H9 (cell line): ENCODE measurements at regions not wholly inside any gene's neighbourhood (a gene's known extent, or its start where the extent isn't known, plus 50 kb on each side); places are given as distances from the start of the nearest gene placed in this dataset.

ENCODE experiments used
- DNase-seq: peaks from one replicate; pipeline ENCODE4 v3.0.0-alpha.2; 2017
- H2AFZ ChIP-seq: one replicate; pipeline ENCODE4 v1.6.1; 2013; ENCODE audit warnings: mild to moderate bottlenecking, low read length, control low read depth, moderate library complexity
- H2AK5ac ChIP-seq: 2 replicates; pipeline ENCODE4 v1.6.1; 2013; ENCODE audit warnings: low read length, control low read depth, mixed read lengths; ENCODE audit not compliant: insufficient read length
- H2BK120ac ChIP-seq: one replicate; pipeline ENCODE4 v1.6.1; 2013; ENCODE audit warnings: low read depth, mild to moderate bottlenecking, low read length, control low read depth, inconsistent platforms; ENCODE audit not compliant: poor library complexity, severe bottlenecking
- H2BK12ac ChIP-seq: 2 replicates; pipeline ENCODE4 v1.6.1; 2013; ENCODE audit warnings: low read length, control low read depth, mixed read lengths, low read depth; ENCODE audit not compliant: insufficient read length
- H2BK15ac ChIP-seq: 2 replicates; pipeline ENCODE4 v1.6.1; 2013; ENCODE audit warnings: low read depth, low read length, control low read depth
- H2BK20ac ChIP-seq: one replicate; pipeline ENCODE4 v1.6.1; 2013; ENCODE audit warnings: low read depth, mild to moderate bottlenecking, low read length, control low read depth, inconsistent platforms; ENCODE audit not compliant: poor library complexity, severe bottlenecking
- H2BK5ac ChIP-seq: 2 replicates; pipeline ENCODE4 v1.6.1; 2013; ENCODE audit warnings: low read length, control low read depth, mixed read lengths; ENCODE audit not compliant: insufficient read length
- H3K14ac ChIP-seq: 2 replicates; pipeline ENCODE4 v1.6.1; 2013; ENCODE audit warnings: low read length, control low read depth; ENCODE audit not compliant: insufficient read depth
- H3K18ac ChIP-seq: 2 replicates; pipeline ENCODE4 v1.6.1; 2013; ENCODE audit warnings: low read depth, mild to moderate bottlenecking, mixed read lengths, low read length, control low read depth; ENCODE audit not compliant: insufficient read length
- H3K23ac ChIP-seq: 2 replicates; pipeline ENCODE4 v1.6.1; 2013; ENCODE audit warnings: low read length, control low read depth, mixed read lengths, low read depth; ENCODE audit not compliant: insufficient read length
- H3K23me2 ChIP-seq: 2 replicates; pipeline ENCODE4 v1.6.1; 2013; ENCODE audit warnings: low read depth, mild to moderate bottlenecking, mixed read lengths, low read length, control low read depth; ENCODE audit not compliant: insufficient read length, poor library complexity, severe bottlenecking
- H3K27ac ChIP-seq: 2 replicates; pipeline ENCODE4 v1.5.1; 2013; ENCODE audit warnings: low read length, control low read depth, mixed read lengths, low read depth; ENCODE audit not compliant: insufficient read length
- H3K27me3 ChIP-seq: 2 replicates; pipeline ENCODE4 v1.6.1; 2013; ENCODE audit warnings: low read length, control low read depth, inconsistent platforms; ENCODE audit not compliant: insufficient read depth
- H3K4ac ChIP-seq: 2 replicates; pipeline ENCODE4 v1.6.1; 2013; ENCODE audit warnings: low read depth, mild to moderate bottlenecking, control low read depth, inconsistent platforms, low read length, moderate library complexity
- H3K4me1 ChIP-seq: 2 replicates; pipeline ENCODE4 v1.6.1; 2013; ENCODE audit warnings: low read length, control low read depth, inconsistent platforms; ENCODE audit not compliant: insufficient read depth
- H3K4me2 ChIP-seq: 2 replicates; pipeline ENCODE4 v1.6.1; 2013; ENCODE audit warnings: low read length, control low read depth, mixed read lengths; ENCODE audit not compliant: insufficient read length, insufficient read depth
- H3K56ac ChIP-seq: 2 replicates; pipeline ENCODE4 v1.6.1; 2013; ENCODE audit warnings: low read depth, mild to moderate bottlenecking, mixed read lengths, low read length, control low read depth; ENCODE audit not compliant: insufficient read length
- H3K79me1 ChIP-seq: 2 replicates; pipeline ENCODE4 v1.6.1; 2013; ENCODE audit warnings: low read depth, mild to moderate bottlenecking, moderate library complexity, low read length, control low read depth, inconsistent platforms; ENCODE audit not compliant: insufficient read depth, poor library complexity, severe bottlenecking
- H3K79me2 ChIP-seq: 2 replicates; pipeline ENCODE4 v1.6.1; 2013; ENCODE audit warnings: low read length, control low read depth, inconsistent platforms; ENCODE audit not compliant: insufficient read depth
- H3K9ac ChIP-seq: 2 replicates; pipeline ENCODE4 v1.6.1; 2013; ENCODE audit warnings: low read length, control low read depth, mixed read lengths; ENCODE audit not compliant: insufficient read length; ENCODE audit errors: extremely low read depth
- H3K9me3 ChIP-seq: one replicate; pipeline ENCODE4 v1.6.1; 2013; ENCODE audit warnings: low read depth, low read length, inconsistent platforms; ENCODE audit not compliant: control insufficient read depth
- H3T11ph ChIP-seq: one replicate; pipeline ENCODE4 v1.6.1; 2013; ENCODE audit warnings: mild to moderate bottlenecking, low read length, control low read depth, inconsistent platforms
- H4K20me1 ChIP-seq: one replicate; pipeline ENCODE4 v1.6.1; 2013; ENCODE audit not compliant: control insufficient read depth, insufficient read length, insufficient read depth
- H4K5ac ChIP-seq: 2 replicates; pipeline ENCODE4 v1.6.1; 2013; ENCODE audit warnings: low read depth, mild to moderate bottlenecking, mixed read lengths, low read length, control low read depth; ENCODE audit not compliant: insufficient read length
- H4K8ac ChIP-seq: replicated peaks from 2 replicates; pipeline ENCODE4 v1.6.1; 2013; ENCODE audit warnings: low read length, control low read depth, mixed read lengths, low read depth; ENCODE audit not compliant: insufficient read length
- H4K91ac ChIP-seq: 2 replicates; pipeline ENCODE4 v1.6.1; 2013; ENCODE audit warnings: low read depth, mild to moderate bottlenecking, moderate library complexity, mixed read lengths, low read length, control low read depth; ENCODE audit not compliant: insufficient read length
- H3K27ac Mint-ChIP-seq, 3 experiments: 2 replicates in 2 of 3; 3 replicates in 1 of 3; pipeline ENCODE4 v1.8.0; 2020 to 2021; ENCODE audit warnings: mixed read lengths in 3 of 3, mild to moderate bottlenecking in 1 of 3, moderate library complexity in 1 of 3
- H3K27me3 Mint-ChIP-seq: 2 replicates; pipeline ENCODE4 v1.8.0; 2021; ENCODE audit warnings: low read depth, mild to moderate bottlenecking, moderate library complexity, mixed read lengths
- H3K36me3 Mint-ChIP-seq, 3 experiments: 2 replicates in 2 of 3; 3 replicates in 1 of 3; pipeline ENCODE4 v1.8.0; 2020 to 2021; ENCODE audit warnings: low read depth in 3 of 3, mixed read lengths in 3 of 3; ENCODE audit not compliant: insufficient read depth in 1 of 3
- H3K4me1 Mint-ChIP-seq, 2 experiments: 2 replicates each; pipeline ENCODE4 v1.8.0; 2020; ENCODE audit warnings: mixed read lengths in 2 of 2
- H3K4me3 Mint-ChIP-seq, 2 experiments: 2 replicates in 1 of 2; 3 replicates in 1 of 2; pipeline ENCODE4 v1.8.0; 2020 to 2021; ENCODE audit warnings: mild to moderate bottlenecking in 2 of 2, mixed read lengths in 2 of 2, moderate library complexity in 1 of 2
- H3K9me3 Mint-ChIP-seq, 2 experiments: 2 replicates in 1 of 2; 3 replicates in 1 of 2; pipeline ENCODE4 v1.8.0; 2020; ENCODE audit warnings: mild to moderate bottlenecking in 2 of 2, mixed read lengths in 2 of 2, moderate library complexity in 1 of 2
- WGBS: extraction: QIAGEN DNeasy Blood & Tissue Kit; methylation state at CpG from one replicate; pipeline ENCODE4 v1.1.7; 2013; ENCODE audit warnings: missing lambda C conversion rate, low lambda C conversion rate, mixed read lengths; ENCODE audit not compliant: insufficient read length; ENCODE audit errors: extremely low coverage; 5-methylcytosine and 5-hydroxymethylcytosine counted together
- TF ChIP-seq, protein P1 (sequence below): fragments of 200-600 bp; sonication (generic); conservative IDR thresholded peaks from 3 replicates; pipeline ENCODE4 v1.8.0; 2021; ENCODE audit warnings: antibody characterized with exemption, mild to moderate bottlenecking

DNA sequence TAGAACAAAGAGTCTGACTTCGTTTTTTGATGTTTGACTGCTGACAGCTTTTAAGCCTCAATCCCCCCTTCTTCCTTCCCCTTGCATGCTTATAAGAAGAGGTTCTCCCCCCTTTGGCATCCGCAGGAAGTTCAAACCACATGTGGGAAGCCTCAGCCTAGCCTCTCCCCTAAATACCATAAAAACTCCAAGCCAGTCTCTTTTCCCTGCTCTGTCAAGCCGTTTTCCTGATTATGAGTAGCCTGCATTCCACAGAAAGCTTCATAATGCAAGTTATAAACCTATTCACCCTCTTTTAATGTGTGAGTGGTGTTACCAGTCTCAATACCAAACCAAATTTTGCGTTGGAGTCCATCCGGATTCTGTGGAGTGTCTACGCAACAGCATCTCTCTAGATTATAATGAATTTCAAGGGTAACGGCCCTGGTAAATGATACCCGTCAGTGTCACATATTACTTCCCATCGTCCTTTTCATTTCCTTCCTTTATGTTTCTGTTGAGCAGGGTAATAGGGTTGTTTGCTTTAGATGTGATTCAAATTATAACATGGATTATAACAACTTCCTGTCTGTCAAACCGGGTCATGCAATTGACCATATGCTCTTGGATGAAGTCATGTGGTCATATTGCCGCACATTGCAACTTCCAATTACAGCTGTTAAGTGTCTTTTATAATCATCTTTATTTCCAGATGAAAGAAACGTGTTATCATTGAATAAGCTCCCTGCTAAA lies 717.5 kb downstream of the RWDD3 start:
- TF ChIP-seq, protein P1, sequence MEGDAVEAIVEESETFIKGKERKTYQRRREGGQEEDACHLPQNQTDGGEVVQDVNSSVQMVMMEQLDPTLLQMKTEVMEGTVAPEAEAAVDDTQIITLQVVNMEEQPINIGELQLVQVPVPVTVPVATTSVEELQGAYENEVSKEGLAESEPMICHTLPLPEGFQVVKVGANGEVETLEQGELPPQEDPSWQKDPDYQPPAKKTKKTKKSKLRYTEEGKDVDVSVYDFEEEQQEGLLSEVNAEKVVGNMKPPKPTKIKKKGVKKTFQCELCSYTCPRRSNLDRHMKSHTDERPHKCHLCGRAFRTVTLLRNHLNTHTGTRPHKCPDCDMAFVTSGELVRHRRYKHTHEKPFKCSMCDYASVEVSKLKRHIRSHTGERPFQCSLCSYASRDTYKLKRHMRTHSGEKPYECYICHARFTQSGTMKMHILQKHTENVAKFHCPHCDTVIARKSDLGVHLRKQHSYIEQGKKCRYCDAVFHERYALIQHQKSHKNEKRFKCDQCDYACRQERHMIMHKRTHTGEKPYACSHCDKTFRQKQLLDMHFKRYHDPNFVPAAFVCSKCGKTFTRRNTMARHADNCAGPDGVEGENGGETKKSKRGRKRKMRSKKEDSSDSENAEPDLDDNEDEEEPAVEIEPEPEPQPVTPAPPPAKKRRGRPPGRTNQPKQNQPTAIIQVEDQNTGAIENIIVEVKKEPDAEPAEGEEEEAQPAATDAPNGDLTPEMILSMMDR, result no peak
- H3K27me3 ChIP-seq, result no peaks in the 10 kb centered on the region
- H3K9ac ChIP-seq, result no peak overlapping the region
- peak overlapping the region; percentile 53 for H3T11ph ChIP-seq
- no peak overlapping the region for H4K91ac ChIP-seq
- Mint-ChIP-seq H3K27me3 (no peaks in the 10 kb centered on the region), H3K36me3 (no peaks in the 10 kb centered on the region), H3K4me3 (no peak overlapping the region), H3K27ac (no peak overlapping the region; a peak in 1 of 7 replicates), H3K9me3 (no peaks in the 10 kb centered on the region; a peak in 1 of 5 replicates), H3K4me1 (peaks cover 29 to 32% of the 10 kb centered on the region in 2 experiments)
- no peaks in the 10 kb centered on the region for H3K23me2 ChIP-seq
- peak overlapping the region; percentile 2 for H2AFZ ChIP-seq
- H2BK20ac ChIP-seq, result no peak overlapping the region
- no peak overlapping the region for H3K56ac ChIP-seq
- H4K8ac ChIP-seq, result no peak overlapping the region
- no peaks in the 10 kb centered on the region for H3K79me2 ChIP-seq
- no peaks in the 10 kb centered on the region for H3K9me3 ChIP-seq
- H3K23ac ChIP-seq, result no peak overlapping the region
- H2BK120ac ChIP-seq, result no peak overlapping the region
- no peaks in the 10 kb centered on the region; the same call in 1 of the 2 replicates for H3K4me1 ChIP-seq
- no CpG with 5 or more reads among the region's 12 CpGs for WGBS
- no peak for DNase-seq
- H4K20me1 ChIP-seq, result no peaks in the 10 kb centered on the region
- no peak overlapping the region for H3K27ac ChIP-seq
- H3K4ac ChIP-seq, result no peak overlapping the region
- no peak overlapping the region for H2AK5ac ChIP-seq
- no peak overlapping the region for H2BK15ac ChIP-seq
- H3K14ac ChIP-seq, result no peak overlapping the region
- no peak overlapping the region for H2BK5ac ChIP-seq
- no peak overlapping the region for H2BK12ac ChIP-seq
- no peaks in the 10 kb centered on the region for H3K79me1 ChIP-seq
- H3K18ac ChIP-seq, result no peak overlapping the region
- H4K5ac ChIP-seq, result no peak overlapping the region
- no peak overlapping the region for H3K4me2 ChIP-seq
